Ascending aorta (tissue), 2 donors: ENCODE measurements at regions not wholly inside any gene's neighbourhood (a gene's known extent, or its start where the extent isn't known, plus 50 kb on each side); places are given as distances from the start of the nearest gene placed in this dataset.

ENCODE experiments used
- DNase-seq, 2 donors: peaks; one replicate each; pipeline ENCODE4 v3.0.0-alpha.2; 2019; ENCODE audit warnings: low spot score in 2 of 2
- H3K27ac ChIP-seq, 2 donors: fragments of 200-600 bp; sonication (generic); one replicate each; pipeline ENCODE4 v1.5.1; 2016 to 2017; ENCODE audit warnings: mild to moderate bottlenecking in 1 of 2
- H3K27me3 ChIP-seq: fragments of 200-600 bp; sonication (generic); one replicate; pipeline ENCODE4 v1.5.1; 2017
- H3K36me3 ChIP-seq, 2 donors: fragments of 200-600 bp; sonication (generic); one replicate each; pipeline ENCODE4 v1.5.1; 2016
- H3K4me1 ChIP-seq, 2 donors: fragments of 200-600 bp; sonication (generic); one replicate each; pipeline ENCODE4 v1.5.1; 2016 to 2017; ENCODE audit warnings: mild to moderate bottlenecking in 1 of 2
- H3K4me3 ChIP-seq, 2 donors: fragments of 200-600 bp; sonication (generic); one replicate each; pipeline ENCODE4 v1.5.1; 2016 to 2017; ENCODE audit warnings: mild to moderate bottlenecking in 1 of 2
- H3K9me3 ChIP-seq, 2 donors: fragments of 200-600 bp; sonication (generic); one replicate each; pipeline ENCODE4 v1.5.1; 2016
- intact Hi-C: fragments of 100-400 bp; cut with DNase I; formaldehyde crosslinking; loops from one replicate; pipeline ENCODE4 v1.15.1; 2023
- TF ChIP-seq, protein P1 (sequence below), 3 experiments: fragments of 200-600 bp in 2 of 3; fragments of 450-650 bp in 1 of 3; sonication (generic) in 2 of 3; IDR thresholded peaks; one replicate each; pipeline ENCODE4 v1.5.1; 2016 to 2019; ENCODE audit warnings: antibody characterized with exemption in 3 of 3, mild to moderate bottlenecking in 1 of 3, moderate library complexity in 1 of 3

DNA sequence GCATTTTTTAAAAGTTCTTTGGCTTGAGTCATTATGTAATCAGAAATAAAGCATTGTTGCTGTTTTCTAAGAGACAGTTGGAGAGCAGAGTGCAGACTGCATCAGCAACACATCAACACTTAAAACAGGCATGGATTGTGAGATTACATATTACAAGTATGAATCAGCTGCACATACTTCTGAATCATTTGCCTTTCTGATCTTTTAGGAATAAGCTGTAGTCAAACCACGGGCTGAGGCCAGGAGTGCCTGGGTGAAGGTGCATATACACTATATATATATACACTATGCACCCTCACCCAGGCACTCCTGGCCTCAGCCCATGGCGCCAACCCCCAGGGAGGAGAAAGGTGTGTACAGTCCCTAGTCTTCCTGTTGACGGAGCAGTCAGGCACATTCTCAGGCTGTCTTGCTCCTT lies 52.4 kb upstream of the DLX6 start:
- Histone ChIP-seq H3K27me3 (no peaks in the 10 kb centered on the region), H3K4me1 (peaks cover 0 to 8% of the 10 kb centered on the region in 2 donors), H3K9me3 (no peaks in the 10 kb centered on the region), H3K4me3 (no peak overlapping the region), H3K27ac (no peak overlapping the region), H3K36me3 (no peaks in the 10 kb centered on the region)
- intact Hi-C loops = no loop called here
- no peak for DNase-seq
- TF ChIP-seq, protein P1, sequence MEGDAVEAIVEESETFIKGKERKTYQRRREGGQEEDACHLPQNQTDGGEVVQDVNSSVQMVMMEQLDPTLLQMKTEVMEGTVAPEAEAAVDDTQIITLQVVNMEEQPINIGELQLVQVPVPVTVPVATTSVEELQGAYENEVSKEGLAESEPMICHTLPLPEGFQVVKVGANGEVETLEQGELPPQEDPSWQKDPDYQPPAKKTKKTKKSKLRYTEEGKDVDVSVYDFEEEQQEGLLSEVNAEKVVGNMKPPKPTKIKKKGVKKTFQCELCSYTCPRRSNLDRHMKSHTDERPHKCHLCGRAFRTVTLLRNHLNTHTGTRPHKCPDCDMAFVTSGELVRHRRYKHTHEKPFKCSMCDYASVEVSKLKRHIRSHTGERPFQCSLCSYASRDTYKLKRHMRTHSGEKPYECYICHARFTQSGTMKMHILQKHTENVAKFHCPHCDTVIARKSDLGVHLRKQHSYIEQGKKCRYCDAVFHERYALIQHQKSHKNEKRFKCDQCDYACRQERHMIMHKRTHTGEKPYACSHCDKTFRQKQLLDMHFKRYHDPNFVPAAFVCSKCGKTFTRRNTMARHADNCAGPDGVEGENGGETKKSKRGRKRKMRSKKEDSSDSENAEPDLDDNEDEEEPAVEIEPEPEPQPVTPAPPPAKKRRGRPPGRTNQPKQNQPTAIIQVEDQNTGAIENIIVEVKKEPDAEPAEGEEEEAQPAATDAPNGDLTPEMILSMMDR (IDR thresholded peaks at IDR 0.05) = no peak

DNA sequence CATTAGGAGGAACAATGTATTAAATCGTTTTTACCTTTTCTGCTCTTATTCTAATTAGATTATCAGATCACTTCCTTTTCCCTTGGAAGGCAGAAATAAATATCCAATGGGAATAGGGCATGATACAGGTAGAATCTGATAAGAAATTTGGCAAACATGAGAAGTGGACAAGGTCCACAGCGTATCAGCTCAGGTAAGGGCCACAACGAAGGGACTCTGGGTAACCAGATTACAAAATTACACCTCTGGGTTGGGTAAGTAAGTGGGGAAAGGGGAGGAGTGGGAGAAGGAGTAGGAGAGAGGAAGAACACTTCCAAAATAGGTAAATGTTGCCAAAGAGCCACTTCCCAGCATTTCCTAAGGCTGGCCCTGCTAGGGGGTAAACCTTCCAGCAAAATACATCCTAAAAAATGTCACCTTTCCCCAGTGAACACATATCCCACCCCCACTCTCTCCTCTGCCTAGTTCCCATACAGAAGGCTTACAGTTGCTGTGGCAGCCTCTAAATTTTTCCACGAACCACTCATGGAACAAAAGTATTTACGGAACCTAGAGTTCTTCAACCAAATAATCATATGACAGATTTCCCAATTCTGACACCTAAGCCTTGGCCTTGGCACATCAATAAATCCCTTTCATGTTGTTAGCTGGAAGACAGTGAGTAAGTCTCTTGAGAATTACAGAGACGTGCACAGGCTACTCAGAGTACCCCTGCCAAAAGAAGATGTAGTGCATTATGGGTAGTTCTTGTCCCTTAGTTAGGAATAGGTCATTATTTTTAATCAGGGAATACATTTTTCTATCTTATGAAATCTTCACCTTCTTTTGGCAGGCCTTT lies 51.5 kb upstream of the DLX6 start:
- Histone ChIP-seq H3K9me3 (no peaks in the 10 kb centered on the region), H3K4me1 (peaks cover 0 to 8% of the 10 kb centered on the region in 2 donors), H3K27me3 (no peaks in the 10 kb centered on the region), H3K4me3 (no peak overlapping the region), H3K27ac (no peak overlapping the region), H3K36me3 (no peaks in the 10 kb centered on the region)
- no peak for DNase-seq
- TF ChIP-seq, protein P1 (IDR thresholded peaks at IDR 0.05) = no peak
- intact Hi-C loops = no loop called here
